Coronary artery (tissue), 2 donors: ENCODE measurements at regions not wholly inside any gene's neighbourhood (a gene's known extent, or its start where the extent isn't known, plus 50 kb on each side); places are given as distances from the start of the nearest gene placed in this dataset.

Experiments
- DNase-seq: peaks from one replicate; pipeline ENCODE4 v3.0.0-alpha.2; 2017; ENCODE audit warnings: low spot score
- H3K27ac ChIP-seq, 2 donors: fragments of 200-600 bp; sonication (generic); one replicate each; pipeline ENCODE4 v1.5.1; 2016 to 2019
- H3K4me3 ChIP-seq: fragments of 200-600 bp; sonication (generic); 2 replicates; pipeline ENCODE4 v1.5.1; 2016; ENCODE audit warnings: mild to moderate bottlenecking, moderate library complexity
- TF ChIP-seq, protein P1 (sequence below): fragments of 200-600 bp; sonication (generic); IDR thresholded peaks from one replicate; pipeline ENCODE4 v1.5.1; 2019; ENCODE audit warnings: antibody characterized with exemption

DNA sequence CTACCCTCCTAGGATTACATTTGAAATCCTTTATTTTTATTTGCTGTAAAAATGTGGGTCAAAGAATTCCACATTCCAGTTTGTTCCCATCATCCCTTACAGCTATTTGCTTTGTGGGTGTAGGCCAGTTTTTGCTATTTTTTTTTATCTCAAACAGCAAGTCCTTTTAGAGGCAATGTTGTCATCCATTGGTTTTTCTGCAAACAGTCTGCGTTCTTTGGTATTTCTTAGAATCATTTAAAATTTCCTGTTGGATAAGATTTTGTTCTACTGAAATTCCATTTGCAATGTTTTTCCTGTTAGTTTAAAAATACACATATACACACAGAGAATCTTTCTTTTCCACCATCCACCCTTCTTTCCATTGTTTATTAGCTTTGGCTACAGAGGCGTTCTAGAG is 53.3 kb upstream of the STK38L start:
- TF ChIP-seq, protein P1, sequence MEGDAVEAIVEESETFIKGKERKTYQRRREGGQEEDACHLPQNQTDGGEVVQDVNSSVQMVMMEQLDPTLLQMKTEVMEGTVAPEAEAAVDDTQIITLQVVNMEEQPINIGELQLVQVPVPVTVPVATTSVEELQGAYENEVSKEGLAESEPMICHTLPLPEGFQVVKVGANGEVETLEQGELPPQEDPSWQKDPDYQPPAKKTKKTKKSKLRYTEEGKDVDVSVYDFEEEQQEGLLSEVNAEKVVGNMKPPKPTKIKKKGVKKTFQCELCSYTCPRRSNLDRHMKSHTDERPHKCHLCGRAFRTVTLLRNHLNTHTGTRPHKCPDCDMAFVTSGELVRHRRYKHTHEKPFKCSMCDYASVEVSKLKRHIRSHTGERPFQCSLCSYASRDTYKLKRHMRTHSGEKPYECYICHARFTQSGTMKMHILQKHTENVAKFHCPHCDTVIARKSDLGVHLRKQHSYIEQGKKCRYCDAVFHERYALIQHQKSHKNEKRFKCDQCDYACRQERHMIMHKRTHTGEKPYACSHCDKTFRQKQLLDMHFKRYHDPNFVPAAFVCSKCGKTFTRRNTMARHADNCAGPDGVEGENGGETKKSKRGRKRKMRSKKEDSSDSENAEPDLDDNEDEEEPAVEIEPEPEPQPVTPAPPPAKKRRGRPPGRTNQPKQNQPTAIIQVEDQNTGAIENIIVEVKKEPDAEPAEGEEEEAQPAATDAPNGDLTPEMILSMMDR = no peak
- peak overlapping the region; percentile 85 to 89 for H3K27ac ChIP-seq

DNA sequence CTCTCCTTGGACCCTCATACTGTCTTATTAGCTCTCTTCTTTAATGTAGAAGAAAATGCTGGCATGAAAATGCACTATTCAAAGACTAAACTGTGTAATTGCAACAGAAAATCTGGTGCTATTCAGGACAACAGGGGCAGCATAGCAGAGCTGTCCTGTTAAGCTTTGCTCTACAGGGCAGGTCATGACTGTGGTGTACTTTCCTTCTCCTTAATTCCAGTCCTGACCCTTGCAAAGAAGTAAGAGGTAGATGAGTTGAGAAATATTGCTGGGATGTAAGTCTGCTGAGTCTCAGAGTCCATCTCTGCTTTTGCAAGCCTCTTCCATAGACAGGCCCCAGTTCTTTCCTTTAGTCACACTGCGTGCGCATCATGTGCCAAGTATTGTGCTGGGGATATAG is 52.6 kb upstream of the STK38L start:
- TF ChIP-seq, protein P1 = no peak
- Histone ChIP-seq H3K27ac (peak overlapping the region; percentile 85 to 89), H3K4me3 (peak overlapping the region; percentile 31)
- no peak for DNase-seq

More for the DNA sequence above, 53.3 kb upstream of the STK38L start:
- peak overlapping the region; percentile 31 for H3K4me3 ChIP-seq
- no peak for DNase-seq

DNA sequence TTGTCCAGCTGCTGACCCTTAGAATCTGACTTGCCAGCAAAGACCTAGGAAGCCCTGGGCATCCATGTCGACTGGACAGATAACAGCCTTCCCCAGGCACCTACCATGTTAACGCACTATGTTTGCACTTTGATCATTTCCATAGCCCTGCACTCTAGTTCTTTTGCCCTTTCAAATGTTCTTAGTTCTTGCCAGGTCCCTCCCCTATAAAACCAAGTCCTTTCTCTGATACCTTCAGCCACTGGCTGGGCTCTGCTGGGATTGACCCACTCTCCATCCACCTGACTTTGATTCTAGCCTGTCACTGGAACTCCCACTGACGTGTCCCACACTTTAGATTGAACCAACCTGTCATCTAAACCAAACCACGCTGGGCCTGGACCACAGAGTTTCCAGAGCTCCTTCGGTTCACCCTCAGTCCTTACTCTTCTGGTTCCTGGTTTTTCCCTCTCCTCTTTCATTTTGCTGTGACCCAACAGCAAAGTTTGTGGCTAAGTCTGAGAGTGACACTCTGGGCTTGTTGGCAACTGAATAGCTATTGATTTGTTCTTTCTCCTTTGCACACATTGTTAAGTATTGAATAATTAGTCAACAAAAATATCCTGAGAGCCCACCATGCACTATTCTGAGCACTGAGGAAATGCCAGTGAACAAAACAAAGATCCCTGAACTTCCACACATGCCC is 51.8 kb upstream of the STK38L start:
- Histone ChIP-seq H3K4me3 (no peak overlapping the region), H3K27ac (peak overlapping the region; percentile 85 to 89)
- TF ChIP-seq, protein P1 = no peak
- DNase-seq = no peak

DNA sequence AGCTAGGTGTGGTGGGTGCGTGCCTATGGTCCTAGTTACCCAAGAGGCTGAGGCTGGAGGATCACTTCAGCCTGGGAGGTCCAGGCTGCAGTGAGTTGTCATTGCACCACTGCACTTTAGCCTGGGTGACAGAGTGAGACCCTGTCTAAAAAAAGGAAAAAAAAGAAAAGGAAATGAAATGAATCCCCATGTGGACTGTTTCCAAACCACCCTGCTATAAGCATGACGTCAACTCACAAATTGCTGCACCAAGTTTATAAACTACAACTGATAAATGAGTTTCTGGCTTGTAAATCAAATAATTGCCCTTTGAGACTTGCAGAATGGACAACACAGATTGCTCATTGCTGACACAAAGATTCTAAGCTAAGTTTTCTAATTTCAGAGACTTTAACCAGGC is 51.0 kb upstream of the STK38L start:
- TF ChIP-seq, protein P1 = no peak
- Histone ChIP-seq H3K27ac (peak overlapping the region; percentile 85 to 89), H3K4me3 (no peak overlapping the region)
- DNase-seq = no peak

DNA sequence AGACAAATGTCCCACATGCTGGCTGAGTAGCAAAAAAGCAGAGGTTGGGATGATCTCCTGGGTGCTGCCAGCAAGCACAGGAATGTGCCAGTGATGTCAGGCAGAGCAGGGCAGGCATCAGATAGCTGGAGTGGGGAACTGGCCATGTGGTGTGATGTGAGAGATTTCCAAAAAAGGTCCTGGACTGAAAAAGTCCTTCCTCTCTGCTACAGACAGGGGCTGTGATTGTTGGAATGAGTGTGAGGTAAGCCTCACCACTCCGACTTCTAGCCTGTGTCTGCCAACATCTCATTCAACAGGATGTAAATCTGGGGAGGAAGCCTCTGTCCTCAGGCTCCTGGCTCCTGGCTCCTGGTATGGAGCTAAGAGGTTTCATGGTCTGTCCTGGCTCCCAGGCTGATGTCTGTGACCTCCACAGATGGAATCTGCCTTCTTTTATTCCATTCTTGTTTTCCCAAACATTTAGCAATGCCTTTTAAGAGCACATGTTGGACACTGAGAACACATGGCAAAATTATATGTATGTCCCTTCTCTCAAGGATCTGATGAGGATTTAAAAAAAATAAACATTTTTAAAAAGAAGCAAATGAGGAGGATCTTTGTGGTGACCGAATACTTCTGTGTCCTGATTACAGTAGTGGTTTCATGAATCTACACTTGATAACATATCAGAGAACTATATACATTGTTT is 50.1 kb upstream of the STK38L start:
- TF ChIP-seq, protein P1 = no peak
- peak; percentile 91 for DNase-seq
- H3K27ac ChIP-seq = peak overlapping the region; percentile 85 to 89
- H3K4me3 ChIP-seq = no peak overlapping the region
